BE2C (cell line): ENCODE measurements at regions not wholly inside any gene's neighbourhood (a gene's known extent, or its start where the extent isn't known, plus 50 kb on each side); places are given as distances from the start of the nearest gene placed in this dataset.

Source experiments
- DNase-seq: peaks from one replicate; pipeline ENCODE4 v3.0.0-alpha.2; 2020
- H3K27me3 ChIP-seq: fragments of 250-450 bp; sonication (Bioruptor Pico); 2 replicates; pipeline ENCODE4 v1.5.1; 2020; ENCODE audit warnings: mild to moderate bottlenecking
- H3K36me3 ChIP-seq: fragments of 250-450 bp; sonication (Bioruptor Pico); 2 replicates; pipeline ENCODE4 v1.5.1; 2020; ENCODE audit warnings: mild to moderate bottlenecking
- H3K4me1 ChIP-seq: fragments of 250-450 bp; sonication (Bioruptor Pico); 2 replicates; pipeline ENCODE4 v1.5.1; 2020
- H3K4me3 ChIP-seq: 2 replicates; pipeline ENCODE4 v1.5.1; 2011; ENCODE audit warnings: low read depth, low read length
- H3K9me3 ChIP-seq: fragments of 250-450 bp; sonication (Bioruptor Pico); 2 replicates; pipeline ENCODE4 v1.5.1; 2020
- TF ChIP-seq, protein P1 (sequence below): IDR thresholded peaks from 2 replicates; pipeline ENCODE4 v1.5.1; 2012; ENCODE audit warnings: mild to moderate bottlenecking, low read depth, low read length

DNA sequence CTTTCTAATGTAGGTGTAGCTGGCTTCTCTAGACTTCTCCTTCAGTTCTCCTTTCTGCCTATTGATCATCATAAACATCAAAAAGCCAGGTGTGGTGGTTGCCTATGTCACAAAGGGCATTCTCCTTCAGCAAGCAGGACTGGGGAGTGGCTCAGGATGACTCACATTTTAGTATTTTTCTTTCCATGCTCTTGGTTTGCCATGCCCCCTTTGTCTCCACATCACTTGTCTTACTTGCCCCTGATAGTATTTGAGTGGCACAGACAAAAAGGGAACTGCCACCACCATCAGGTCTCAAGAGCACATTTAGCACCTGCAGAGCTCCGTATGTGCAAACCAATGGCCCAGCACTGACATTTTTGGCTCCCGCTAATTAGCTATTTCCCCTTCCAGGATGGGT, 698.8 kb downstream of the DHX35 start:
- Histone ChIP-seq H3K36me3 (no peaks in the 10 kb centered on the region), H3K9me3 (no peaks in the 10 kb centered on the region), H3K4me1 (no peaks in the 10 kb centered on the region), H3K4me3 (no peak overlapping the region), H3K27me3 (no peaks in the 10 kb centered on the region)
- DNase-seq: no peak
- TF ChIP-seq, protein P1, sequence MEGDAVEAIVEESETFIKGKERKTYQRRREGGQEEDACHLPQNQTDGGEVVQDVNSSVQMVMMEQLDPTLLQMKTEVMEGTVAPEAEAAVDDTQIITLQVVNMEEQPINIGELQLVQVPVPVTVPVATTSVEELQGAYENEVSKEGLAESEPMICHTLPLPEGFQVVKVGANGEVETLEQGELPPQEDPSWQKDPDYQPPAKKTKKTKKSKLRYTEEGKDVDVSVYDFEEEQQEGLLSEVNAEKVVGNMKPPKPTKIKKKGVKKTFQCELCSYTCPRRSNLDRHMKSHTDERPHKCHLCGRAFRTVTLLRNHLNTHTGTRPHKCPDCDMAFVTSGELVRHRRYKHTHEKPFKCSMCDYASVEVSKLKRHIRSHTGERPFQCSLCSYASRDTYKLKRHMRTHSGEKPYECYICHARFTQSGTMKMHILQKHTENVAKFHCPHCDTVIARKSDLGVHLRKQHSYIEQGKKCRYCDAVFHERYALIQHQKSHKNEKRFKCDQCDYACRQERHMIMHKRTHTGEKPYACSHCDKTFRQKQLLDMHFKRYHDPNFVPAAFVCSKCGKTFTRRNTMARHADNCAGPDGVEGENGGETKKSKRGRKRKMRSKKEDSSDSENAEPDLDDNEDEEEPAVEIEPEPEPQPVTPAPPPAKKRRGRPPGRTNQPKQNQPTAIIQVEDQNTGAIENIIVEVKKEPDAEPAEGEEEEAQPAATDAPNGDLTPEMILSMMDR: no peak

DNA sequence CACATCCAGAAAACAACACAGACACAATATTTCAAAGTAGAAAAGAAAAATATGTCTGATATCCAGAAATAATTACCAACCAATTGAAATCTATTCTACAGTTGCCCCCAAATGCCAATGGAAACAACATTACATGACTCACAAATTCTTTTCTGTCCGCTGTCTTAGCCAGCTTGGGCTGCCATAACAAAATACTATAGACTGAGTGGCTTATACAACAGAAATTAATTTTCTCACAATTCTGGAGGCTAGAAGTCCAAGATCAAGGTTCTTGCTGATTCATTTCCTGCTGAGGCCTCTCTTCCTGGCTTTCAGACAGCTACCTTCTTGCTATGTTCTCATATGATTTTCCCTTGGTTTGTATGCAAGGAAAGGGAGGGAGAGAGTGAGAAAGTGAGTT, 698.1 kb downstream of the DHX35 start:
- H3K27me3 ChIP-seq: no peaks in the 10 kb centered on the region
- no peaks in the 10 kb centered on the region for H3K36me3 ChIP-seq
- H3K4me3 ChIP-seq: no peak overlapping the region
- H3K9me3 ChIP-seq: no peaks in the 10 kb centered on the region
- H3K4me1 ChIP-seq: no peaks in the 10 kb centered on the region
- no peak for DNase-seq
- TF ChIP-seq, protein P1: no peak

DNA sequence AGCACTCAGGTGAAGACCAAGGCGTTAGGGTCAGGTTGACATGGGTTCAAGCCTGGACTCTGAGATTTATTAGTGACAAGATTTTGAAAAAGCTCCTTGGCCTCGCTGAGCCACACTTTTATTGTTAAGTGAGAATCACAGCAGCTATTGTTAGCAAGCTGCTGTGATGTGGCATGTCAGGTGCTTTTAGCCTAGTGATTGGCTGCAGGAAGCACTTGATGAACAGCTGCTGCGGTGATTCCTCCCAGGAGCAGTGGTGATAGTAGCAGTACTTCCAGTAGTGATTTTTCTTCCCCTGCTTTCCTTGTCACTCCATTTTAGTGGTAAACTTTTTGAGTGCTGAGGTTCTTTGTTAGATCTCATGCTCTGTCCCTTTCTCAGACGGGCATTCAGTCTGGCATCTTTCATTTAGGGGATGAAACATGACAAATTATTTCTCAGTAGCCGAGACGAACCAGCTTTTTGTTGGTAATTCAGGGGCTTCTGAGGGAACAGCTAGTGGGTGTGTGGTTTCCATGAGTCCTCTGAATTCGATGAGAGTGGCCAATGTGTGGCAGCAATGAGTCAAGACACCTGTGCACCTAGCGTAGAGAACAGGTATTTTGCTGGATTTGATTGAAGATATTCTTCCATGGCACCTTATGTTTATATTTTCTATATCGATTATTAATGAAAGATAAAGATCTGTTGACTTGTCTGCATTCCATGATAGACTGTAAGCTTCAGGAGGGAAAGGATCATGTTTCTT, 696.7 kb downstream of the DHX35 start:
- H3K9me3 ChIP-seq: no peaks in the 10 kb centered on the region
- no peaks in the 10 kb centered on the region for H3K36me3 ChIP-seq
- H3K27me3 ChIP-seq: no peaks in the 10 kb centered on the region
- TF ChIP-seq, protein P1: no peak
- no peak overlapping the region for H3K4me3 ChIP-seq
- DNase-seq: no peak
- H3K4me1 ChIP-seq: no peaks in the 10 kb centered on the region

DNA sequence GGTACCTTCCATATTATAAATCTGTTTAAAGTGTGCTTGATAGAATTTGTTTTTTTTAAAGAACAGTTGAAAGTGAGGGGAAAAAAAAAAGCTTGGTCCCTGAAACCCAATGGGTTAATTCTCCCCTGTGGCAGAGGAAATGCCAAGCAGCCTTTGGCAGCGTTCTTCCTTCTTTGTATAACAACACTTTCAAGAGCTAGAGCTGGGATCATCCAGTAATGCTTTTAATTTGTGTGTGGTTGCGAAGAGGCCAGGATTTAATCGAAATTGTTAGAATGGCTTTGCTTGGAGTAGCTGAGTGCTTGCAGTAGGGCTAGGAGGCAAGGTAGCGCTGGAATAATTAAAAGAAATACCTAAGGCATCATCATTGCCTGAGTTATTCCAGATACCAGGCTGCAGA, 692.0 kb downstream of the DHX35 start:
- Histone ChIP-seq H3K9me3 (no peaks in the 10 kb centered on the region), H3K36me3 (no peaks in the 10 kb centered on the region)

DNA sequence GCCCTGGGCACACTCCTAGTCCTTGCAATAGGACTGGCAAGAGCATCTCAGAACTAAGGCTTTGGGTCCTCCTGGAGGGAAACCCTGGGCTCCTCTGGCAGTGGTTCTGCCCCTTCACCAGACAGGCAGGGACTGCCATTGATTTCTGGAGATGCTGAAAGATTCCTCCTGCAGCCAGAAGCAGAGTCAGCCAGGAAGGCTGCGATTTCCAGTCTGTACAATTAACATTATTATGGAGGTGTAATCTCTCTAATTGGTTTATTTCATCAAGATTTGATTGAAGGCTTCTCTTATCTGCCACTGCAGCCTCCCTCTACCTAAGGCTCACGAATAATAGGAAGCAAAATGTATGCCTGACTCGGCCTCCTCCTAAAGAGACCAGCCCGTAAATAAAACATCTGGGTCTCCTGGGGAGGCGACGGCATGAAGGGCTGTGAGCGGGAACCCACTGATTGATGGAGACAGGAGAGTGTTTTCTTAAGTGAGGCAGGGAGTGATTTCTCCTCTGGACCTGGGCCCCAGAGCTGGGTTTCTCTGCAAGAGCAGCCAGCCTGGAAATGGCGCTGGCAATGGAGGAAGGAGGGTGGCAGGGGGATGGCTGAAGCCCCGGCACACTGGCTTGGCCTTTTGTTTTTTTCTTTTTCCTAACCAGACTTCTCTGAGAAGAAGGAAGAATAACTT, 689.6 kb downstream of the DHX35 start:
- Histone ChIP-seq H3K9me3 (no peaks in the 10 kb centered on the region), H3K4me1 (0 out of 2 replicates have a peak, but pooled peaks cover 4% of the 10 kb centered on the region), H3K36me3 (no peaks in the 10 kb centered on the region), H3K4me3 (no peak overlapping the region), H3K27me3 (no peaks in the 10 kb centered on the region)
- DNase-seq: no peak
- TF ChIP-seq, protein P1: no peak

More for the DNA sequence above, 692.0 kb downstream of the DHX35 start:
- 0 out of 2 replicates have a peak, but pooled peaks cover 4% of the 10 kb centered on the region for H3K4me1 ChIP-seq
- H3K4me3 ChIP-seq: no peak overlapping the region
- DNase-seq: no peak
- TF ChIP-seq, protein P1: no peak
- no peaks in the 10 kb centered on the region for H3K27me3 ChIP-seq

DNA sequence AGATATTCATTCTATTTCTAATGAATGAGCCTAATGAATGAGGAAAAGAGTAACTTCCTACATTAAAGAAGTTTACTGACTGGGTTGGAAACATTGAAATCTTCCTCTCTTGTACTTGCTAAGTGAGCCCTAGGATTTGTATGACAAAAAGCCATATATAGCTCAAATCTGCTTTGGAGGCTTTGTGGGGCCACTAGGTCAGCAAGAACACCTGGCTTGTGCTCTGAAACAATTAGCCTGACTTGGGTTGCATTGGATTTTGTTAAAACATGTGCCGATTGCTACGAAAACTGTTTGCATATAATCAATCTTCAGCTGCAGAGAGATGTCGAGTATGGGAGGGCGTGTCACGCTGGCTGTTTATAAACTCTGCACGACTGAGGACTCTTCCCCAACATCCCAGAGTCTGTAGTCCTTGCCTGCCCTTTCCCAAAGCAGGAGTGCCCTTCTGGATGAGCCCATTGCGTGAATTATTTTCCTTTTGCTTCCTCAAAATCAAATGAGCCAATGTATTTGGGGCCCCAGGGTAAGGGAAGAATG, 684.8 kb downstream of the DHX35 start:
- no peaks in the 10 kb centered on the region for H3K36me3 ChIP-seq
- TF ChIP-seq, protein P1: no peak
- H3K27me3 ChIP-seq: no peaks in the 10 kb centered on the region
- H3K4me3 ChIP-seq: no peak overlapping the region
- DNase-seq: no peak
- no peaks in the 10 kb centered on the region for H3K9me3 ChIP-seq
- peaks cover under 1% of the 10 kb centered on the region; the same call in 1 of the 2 replicates for H3K4me1 ChIP-seq
